ENCODE measurements at regions not wholly inside any gene's neighbourhood (a gene's known extent, or its start where the extent isn't known, plus 50 kb on each side); places are given as distances from the start of the nearest gene placed in this dataset.

- TF ChIP-seq CTCF (conservative IDR thresholded peaks at IDR 0.05 in 1 of 2, IDR thresholded peaks at IDR 0.05 in 1 of 2; ENCODE audit: extremely low read depth in 1 of 2, insufficient read depth in 1 of 2, low read depth in 1 of 2, low read length in 2 of 2) (no peak), EZH2 (IDR thresholded peaks at IDR 0.05; ENCODE audit: borderline replicate concordance, low read length) (no peak)
Observed at GRCh38 chr21:27581168-27581567, 614.3 kb upstream of the ADAMTS5 start.
